OCI-LY7 (cell line): ENCODE measurements at regions not wholly inside any gene's neighbourhood (a gene's known extent, or its start where the extent isn't known, plus 50 kb on each side); places are given as distances from the start of the nearest gene placed in this dataset.

Experiments
- BruUV-seq: library from RNA; stranded (reverse); fragments of 400-500 nt; replicated peaks from 2 replicates; lab custom pipeline; 2021; lab: Mats Ljungman, UMichigan
- CTCF ChIA-PET: fragments of 300-600 bp; sonication (Branson Sonifier 250); formaldehyde crosslinking; loops from one replicate; lab custom pipeline; 2022; ENCODE audit warnings: antibody characterized with exemption; ENCODE audit not compliant: unreplicated experiment; lab: Charles Lee
- POLR2A ChIA-PET: fragments of 300-600 bp; sonication (Branson Sonifier 250); formaldehyde crosslinking; loops from one replicate; lab custom pipeline; 2022; ENCODE audit warnings: antibody characterized with exemption; lab: Charles Lee
- DNase-seq: peaks from one replicate; pipeline ENCODE4 v3.0.0-alpha.2; 2015; ENCODE audit warnings: low spot score
- H2AFZ ChIP-seq: fragments of 200-600 bp; sonication (generic), shearing (Covaris generic); 2 replicates; pipeline ENCODE4 v1.6.1; 2014; ENCODE audit warnings: mild to moderate bottlenecking, antibody characterized with exemption, low read length, moderate library complexity
- H3K27ac ChIP-seq: fragments of 200-600 bp; sonication (generic); 2 replicates; pipeline ENCODE4 v1.5.1; 2014; ENCODE audit warnings: mixed run types, low read depth, mild to moderate bottlenecking, moderate library complexity, low read length, inconsistent platforms; ENCODE audit not compliant: poor library complexity, severe bottlenecking
- H3K36me3 ChIP-seq: fragments of 200-600 bp; sonication (generic); 2 replicates; pipeline ENCODE4 v1.6.1; 2014; ENCODE audit warnings: mild to moderate bottlenecking, antibody characterized with exemption, low read length, moderate library complexity, mixed read lengths; ENCODE audit not compliant: insufficient read depth
- H3K4me1 ChIP-seq: fragments of 200-600 bp; sonication (generic); 2 replicates; pipeline ENCODE4 v1.5.1; 2014; ENCODE audit warnings: mild to moderate bottlenecking, low read length; ENCODE audit not compliant: insufficient read depth, poor library complexity, severe bottlenecking
- H3K4me2 ChIP-seq: fragments of 200-600 bp; sonication (generic); 2 replicates; pipeline ENCODE4 v1.6.1; 2014; ENCODE audit warnings: mild to moderate bottlenecking, low read length
- H3K4me3 ChIP-seq: fragments of 200-600 bp; sonication (generic); 2 replicates; pipeline ENCODE4 v1.5.1; 2014; ENCODE audit warnings: mild to moderate bottlenecking, low read depth, low read length; ENCODE audit not compliant: poor library complexity, severe bottlenecking
- H3K79me2 ChIP-seq: fragments of 200-600 bp; sonication (generic); 2 replicates; pipeline ENCODE4 v1.6.1; 2016; ENCODE audit warnings: low read depth, mild to moderate bottlenecking, low read length, moderate library complexity, mixed read lengths; ENCODE audit not compliant: insufficient read depth
- H3K9me2 ChIP-seq: fragments of 200-600 bp; sonication (generic); 2 replicates; pipeline ENCODE4 v1.6.1; 2016; ENCODE audit warnings: mild to moderate bottlenecking, low read length, mixed read lengths; ENCODE audit not compliant: insufficient read depth
- H3K9me3 ChIP-seq: fragments of 200-600 bp; sonication (generic); 2 replicates; pipeline ENCODE4 v1.6.1; 2014; ENCODE audit warnings: mild to moderate bottlenecking, mixed run types, low read length, mixed read lengths
- H4K20me1 ChIP-seq: fragments of 200-600 bp; sonication (generic); 2 replicates; pipeline ENCODE4 v1.6.1; 2014; ENCODE audit warnings: mild to moderate bottlenecking, antibody characterized with exemption, low read length, moderate library complexity, mixed read lengths; ENCODE audit not compliant: insufficient read depth
- EZH2phosphoT487 ChIP-seq: fragments of 200-600 bp; sonication (generic); IDR thresholded peaks from 2 replicates; pipeline ENCODE4 v1.6.1; 2018; ENCODE audit warnings: low read depth, borderline replicate concordance, mild to moderate bottlenecking, mixed run types, antibody characterized with exemption, low read length, moderate library complexity, mixed read lengths
- intact Hi-C: fragments of 100-400 bp; cut with micrococcal nuclease; formaldehyde crosslinking; loops from one replicate; pipeline ENCODE4 v1.10.0; 2022; ENCODE audit not compliant: unreplicated experiment
- TF ChIP-seq, protein P1 (sequence below): fragments of 200-600 bp; sonication (generic); conservative IDR thresholded peaks from 2 replicates; pipeline ENCODE4 v1.5.1; 2014; ENCODE audit warnings: mild to moderate bottlenecking, antibody characterized with exemption, low read length, moderate library complexity, mixed read lengths

GRCh38 chr17:62194401-62194800, 129.3 kb upstream of the MED13 start:
- POLR2A ChIA-PET: no interaction called here
- H3K9me3 ChIP-seq: no peaks in the 10 kb centered on the region
- BruUV-seq: no TSS peak

DNA sequence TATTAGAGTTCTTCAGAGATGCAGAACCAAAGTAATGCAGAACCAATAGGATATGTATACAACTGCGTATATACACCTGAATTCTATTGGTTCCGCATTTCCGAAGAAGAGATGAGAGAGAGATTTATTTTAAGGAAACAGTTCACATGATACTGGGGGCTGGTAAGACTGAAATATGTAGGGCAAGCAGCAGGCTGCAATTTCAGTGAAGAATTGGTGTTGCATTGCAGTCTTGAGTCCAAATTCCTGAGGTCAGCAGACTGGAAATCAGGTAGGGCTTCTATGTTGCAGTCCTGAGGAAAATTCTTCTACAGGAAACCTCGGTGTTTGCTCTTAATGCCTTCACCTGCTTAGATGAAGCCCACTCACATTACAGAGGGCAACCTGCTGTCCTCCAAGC, 128.2 kb upstream of the MED13 start:
- H3K79me2 ChIP-seq: no peaks in the 10 kb centered on the region
- no peak for DNase-seq
- H3K9me2 ChIP-seq: no peaks in the 10 kb centered on the region
- intact Hi-C loops: no loop called here
- TF ChIP-seq, protein P1, sequence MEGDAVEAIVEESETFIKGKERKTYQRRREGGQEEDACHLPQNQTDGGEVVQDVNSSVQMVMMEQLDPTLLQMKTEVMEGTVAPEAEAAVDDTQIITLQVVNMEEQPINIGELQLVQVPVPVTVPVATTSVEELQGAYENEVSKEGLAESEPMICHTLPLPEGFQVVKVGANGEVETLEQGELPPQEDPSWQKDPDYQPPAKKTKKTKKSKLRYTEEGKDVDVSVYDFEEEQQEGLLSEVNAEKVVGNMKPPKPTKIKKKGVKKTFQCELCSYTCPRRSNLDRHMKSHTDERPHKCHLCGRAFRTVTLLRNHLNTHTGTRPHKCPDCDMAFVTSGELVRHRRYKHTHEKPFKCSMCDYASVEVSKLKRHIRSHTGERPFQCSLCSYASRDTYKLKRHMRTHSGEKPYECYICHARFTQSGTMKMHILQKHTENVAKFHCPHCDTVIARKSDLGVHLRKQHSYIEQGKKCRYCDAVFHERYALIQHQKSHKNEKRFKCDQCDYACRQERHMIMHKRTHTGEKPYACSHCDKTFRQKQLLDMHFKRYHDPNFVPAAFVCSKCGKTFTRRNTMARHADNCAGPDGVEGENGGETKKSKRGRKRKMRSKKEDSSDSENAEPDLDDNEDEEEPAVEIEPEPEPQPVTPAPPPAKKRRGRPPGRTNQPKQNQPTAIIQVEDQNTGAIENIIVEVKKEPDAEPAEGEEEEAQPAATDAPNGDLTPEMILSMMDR: no peak
- TF ChIP-seq EZH2phosphoT487: no peak
- ChIA-PET CTCF (no interaction called here), POLR2A (no interaction called here)
- no peak overlapping the region for H3K4me2 ChIP-seq
- BruUV-seq: no TSS peak
- no peaks in the 10 kb centered on the region for H4K20me1 ChIP-seq
- H3K4me3 ChIP-seq: no peak overlapping the region
- H2AFZ ChIP-seq: no peak overlapping the region
- H3K9me3 ChIP-seq: no peaks in the 10 kb centered on the region
- H3K27ac ChIP-seq: no peak overlapping the region
- no peaks in the 10 kb centered on the region for H3K36me3 ChIP-seq
- H3K4me1 ChIP-seq: no peaks in the 10 kb centered on the region

More at GRCh38 chr17:62194401-62194800, 129.3 kb upstream of the MED13 start:
- Histone ChIP-seq H3K79me2 (no peaks in the 10 kb centered on the region), H3K36me3 (no peaks in the 10 kb centered on the region), H3K4me2 (no peak overlapping the region), H2AFZ (no peak overlapping the region), H3K4me3 (no peak overlapping the region), H3K9me2 (no peaks in the 10 kb centered on the region), H3K4me1 (no peaks in the 10 kb centered on the region), H3K27ac (no peak overlapping the region), H4K20me1 (no peaks in the 10 kb centered on the region)
- no peak for DNase-seq
- TF ChIP-seq EZH2phosphoT487: no peak
- TF ChIP-seq, protein P1: no peak
- CTCF ChIA-PET: no interaction called here
- intact Hi-C loops: no loop called here

- intact Hi-C loops: no loop called here
- BruUV-seq: no TSS peak
- CTCF ChIA-PET: no interaction called here
Observed at GRCh38 chr17:62191390-62192361, 126.6 kb upstream of the MED13 start.

More at GRCh38 chr17:62191390-62192361, 126.6 kb upstream of the MED13 start:
- H4K20me1 ChIP-seq: no peaks in the 10 kb centered on the region
- no peaks in the 10 kb centered on the region for H3K79me2 ChIP-seq
- no peak overlapping the region for H3K4me2 ChIP-seq
- DNase-seq: no peak
- no peaks in the 10 kb centered on the region for H3K4me1 ChIP-seq
- H3K36me3 ChIP-seq: no peaks in the 10 kb centered on the region
- TF ChIP-seq, protein P1: no peak
- no peak for TF ChIP-seq EZH2phosphoT487
- H2AFZ ChIP-seq: no peak overlapping the region
- no peaks in the 10 kb centered on the region for H3K9me2 ChIP-seq
- H3K27ac ChIP-seq: no peak overlapping the region
- H3K4me3 ChIP-seq: no peak overlapping the region
- POLR2A ChIA-PET: no interaction called here
- no peaks in the 10 kb centered on the region for H3K9me3 ChIP-seq
